Activated T-cell treated with anti-CD3 and anti-CD28 coated beads, Interleukin-2, amount 50 U/mL, for 4 hours (primary cell): ENCODE measurements at regions not wholly inside any gene's neighbourhood (a gene's known extent, or its start where the extent isn't known, plus 50 kb on each side); places are given as distances from the start of the nearest gene placed in this dataset.

Experiments used
- ATAC-seq, 2 donors: fragments of 200-7000 bp; cut with Tn5 transposase; one replicate each; pipeline ENCODE4 v1.10.0; 2021
- DNase-seq: peaks from one replicate; pipeline ENCODE4 v3.0.0-alpha.2; 2020
- H3K27me3 Mint-ChIP-seq: one replicate; pipeline ENCODE4 v1.8.0; 2021; ENCODE audit warnings: low read depth, mixed read lengths
- H3K36me3 Mint-ChIP-seq: one replicate; pipeline ENCODE4 v1.8.0; 2022; ENCODE audit warnings: mixed read lengths; ENCODE audit not compliant: insufficient read depth
- H3K4me1 Mint-ChIP-seq: one replicate; pipeline ENCODE4 v1.8.0; 2021; ENCODE audit warnings: low read depth, mixed read lengths
- H3K4me3 Mint-ChIP-seq: one replicate; pipeline ENCODE4 v1.8.0; 2021; ENCODE audit warnings: mild to moderate bottlenecking, moderate library complexity, mixed read lengths
- H3K9me3 Mint-ChIP-seq: one replicate; pipeline ENCODE4 v1.8.0; 2021; ENCODE audit warnings: mixed read lengths

GRCh38 chr5:174185506-174185905 is 140.0 kb downstream of the NSG2 start:
- H3K4me3 Mint-ChIP-seq: no peak overlapping the region
- no peaks in the 10 kb centered on the region for H3K4me1 Mint-ChIP-seq
- H3K27me3 Mint-ChIP-seq: peaks cover 5% of the 10 kb centered on the region
- no peaks in the 10 kb centered on the region for H3K9me3 Mint-ChIP-seq
- no peak for ATAC-seq
- no peaks in the 10 kb centered on the region for H3K36me3 Mint-ChIP-seq
- no peak for DNase-seq

- Mint-ChIP-seq H3K4me3 (no peak overlapping the region), H3K27me3 (peaks cover 5% of the 10 kb centered on the region), H3K9me3 (no peaks in the 10 kb centered on the region), H3K36me3 (no peaks in the 10 kb centered on the region), H3K4me1 (no peaks in the 10 kb centered on the region)
- ATAC-seq: no peak
- no peak for DNase-seq
Measured at GRCh38 chr5:174186096-174186695, 140.7 kb downstream of the NSG2 start.

GRCh38 chr5:174187001-174187400 is 141.5 kb downstream of the NSG2 start:
- Mint-ChIP-seq H3K36me3 (no peaks in the 10 kb centered on the region), H3K4me3 (no peak overlapping the region), H3K4me1 (no peaks in the 10 kb centered on the region), H3K9me3 (no peaks in the 10 kb centered on the region), H3K27me3 (peaks cover 5% of the 10 kb centered on the region)
- DNase-seq: no peak
- no peak for ATAC-seq

GRCh38 chr5:174187481-174187880 is 142.0 kb downstream of the NSG2 start:
- H3K9me3 Mint-ChIP-seq: no peaks in the 10 kb centered on the region
- H3K36me3 Mint-ChIP-seq: no peaks in the 10 kb centered on the region
- no peak overlapping the region for H3K4me3 Mint-ChIP-seq
- peaks cover 5% of the 10 kb centered on the region for H3K27me3 Mint-ChIP-seq
- DNase-seq: no peak
- no peak for ATAC-seq
- H3K4me1 Mint-ChIP-seq: no peaks in the 10 kb centered on the region

- H3K4me1 Mint-ChIP-seq: no peaks in the 10 kb centered on the region
- no peaks in the 10 kb centered on the region for H3K9me3 Mint-ChIP-seq
- ATAC-seq: no peak
- no peak for DNase-seq
- no peak overlapping the region for H3K4me3 Mint-ChIP-seq
- H3K36me3 Mint-ChIP-seq: no peaks in the 10 kb centered on the region
- peaks cover 5% of the 10 kb centered on the region for H3K27me3 Mint-ChIP-seq
Measured at GRCh38 chr5:174188295-174188694, 142.8 kb downstream of the NSG2 start.

- peaks cover 2% of the 10 kb centered on the region for H3K27me3 Mint-ChIP-seq
- no peaks in the 10 kb centered on the region for H3K9me3 Mint-ChIP-seq
- H3K36me3 Mint-ChIP-seq: no peaks in the 10 kb centered on the region
Measured at GRCh38 chr5:174189654-174190541, 144.4 kb downstream of the NSG2 start.

GRCh38 chr5:174191076-174191475 is 145.6 kb downstream of the NSG2 start:
- H3K4me3 Mint-ChIP-seq: no peak overlapping the region
- DNase-seq: no peak
- peaks cover 2% of the 10 kb centered on the region for H3K27me3 Mint-ChIP-seq
- no peaks in the 10 kb centered on the region for H3K4me1 Mint-ChIP-seq
- no peak for ATAC-seq
- H3K9me3 Mint-ChIP-seq: no peaks in the 10 kb centered on the region
- no peaks in the 10 kb centered on the region for H3K36me3 Mint-ChIP-seq

More at GRCh38 chr5:174189654-174190541, 144.4 kb downstream of the NSG2 start:
- DNase-seq (no peak), ATAC-seq (no peak)
- H3K4me3 Mint-ChIP-seq: no peak overlapping the region
- H3K4me1 Mint-ChIP-seq: no peaks in the 10 kb centered on the region

GRCh38 chr5:174191850-174192655 is 146.5 kb downstream of the NSG2 start:
- H3K36me3 Mint-ChIP-seq: no peaks in the 10 kb centered on the region
- no peaks in the 10 kb centered on the region for H3K9me3 Mint-ChIP-seq
- no peak overlapping the region for H3K4me3 Mint-ChIP-seq
- no peak for DNase-seq
- H3K27me3 Mint-ChIP-seq: peaks cover 2% of the 10 kb centered on the region
- ATAC-seq: no peak
- H3K4me1 Mint-ChIP-seq: no peaks in the 10 kb centered on the region

GRCh38 chr5:174192901-174193300 is 147.4 kb downstream of the NSG2 start:
- no peak for DNase-seq
- Mint-ChIP-seq H3K4me3 (no peak overlapping the region), H3K27me3 (peaks cover 1% of the 10 kb centered on the region), H3K4me1 (no peaks in the 10 kb centered on the region), H3K36me3 (no peaks in the 10 kb centered on the region), H3K9me3 (no peaks in the 10 kb centered on the region)
- ATAC-seq: no peak

GRCh38 chr5:174195517-174195916 is 150.0 kb downstream of the NSG2 start:
- ATAC-seq (no peak), DNase-seq (no peak)
- H3K9me3 Mint-ChIP-seq: no peaks in the 10 kb centered on the region
- H3K4me3 Mint-ChIP-seq: no peak overlapping the region
- peaks cover 1% of the 10 kb centered on the region for H3K27me3 Mint-ChIP-seq
- H3K4me1 Mint-ChIP-seq: no peaks in the 10 kb centered on the region
- H3K36me3 Mint-ChIP-seq: no peaks in the 10 kb centered on the region

GRCh38 chr5:174197929-174198328 is 152.4 kb downstream of the NSG2 start:
- Mint-ChIP-seq H3K4me3 (no peak overlapping the region), H3K36me3 (no peaks in the 10 kb centered on the region), H3K9me3 (no peaks in the 10 kb centered on the region), H3K4me1 (no peaks in the 10 kb centered on the region), H3K27me3 (peaks cover 1% of the 10 kb centered on the region)
- ATAC-seq (no peak), DNase-seq (no peak)

GRCh38 chr5:174198541-174198940 is 153.0 kb downstream of the NSG2 start:
- H3K36me3 Mint-ChIP-seq: no peaks in the 10 kb centered on the region
- no peak for ATAC-seq
- no peak overlapping the region for H3K4me3 Mint-ChIP-seq
- DNase-seq: no peak
- H3K9me3 Mint-ChIP-seq: no peaks in the 10 kb centered on the region
- H3K4me1 Mint-ChIP-seq: no peaks in the 10 kb centered on the region
- H3K27me3 Mint-ChIP-seq: peaks cover 1% of the 10 kb centered on the region

GRCh38 chr5:174202996-174203395 is 157.5 kb downstream of the NSG2 start:
- DNase-seq: no peak
- Mint-ChIP-seq H3K36me3 (no peaks in the 10 kb centered on the region), H3K27me3 (no peaks in the 10 kb centered on the region), H3K4me3 (no peak overlapping the region), H3K9me3 (no peaks in the 10 kb centered on the region), H3K4me1 (no peaks in the 10 kb centered on the region)
- no peak for ATAC-seq

- Mint-ChIP-seq H3K4me1 (no peaks in the 10 kb centered on the region), H3K27me3 (no peaks in the 10 kb centered on the region), H3K4me3 (no peak overlapping the region), H3K9me3 (no peaks in the 10 kb centered on the region), H3K36me3 (no peaks in the 10 kb centered on the region)
- DNase-seq (no peak), ATAC-seq (no peak)
Measured at GRCh38 chr5:174204535-174205313, 159.2 kb downstream of the NSG2 start.
